Thyroid gland (tissue), 4 donors: ENCODE measurements at regions not wholly inside any gene's neighbourhood (a gene's known extent, or its start where the extent isn't known, plus 50 kb on each side); places are given as distances from the start of the nearest gene placed in this dataset.

Source experiments
- CTCF ChIP-seq, 6 experiments: fragments of 200-600 bp in 3 of 6; fragments of 450-650 bp in 3 of 6; sonication (generic) in 3 of 6; IDR thresholded peaks; one replicate each; pipeline ENCODE4 v1.5.1; 2016 to 2019; ENCODE audit warnings: antibody characterized with exemption in 6 of 6, mild to moderate bottlenecking in 2 of 6, inconsistent platforms in 1 of 6, moderate library complexity in 1 of 6
- POLR2A ChIP-seq, 2 donors: fragments of 450-650 bp; IDR thresholded peaks; one replicate each; pipeline ENCODE4 v1.6.1; 2017; ENCODE audit warnings: antibody characterized with exemption in 2 of 2, mild to moderate bottlenecking in 2 of 2, moderate library complexity in 1 of 2

- TF ChIP-seq POLR2A (IDR thresholded peaks at IDR 0.05) (no peak), CTCF (IDR thresholded peaks at IDR 0.05) (no peak)
These were observed 176.2 kb downstream of the CALCRL start for GRCh38 chr2:187271825-187272224.
